Panc1 (cell line): ENCODE measurements at regions not wholly inside any gene's neighbourhood (a gene's known extent, or its start where the extent isn't known, plus 50 kb on each side); places are given as distances from the start of the nearest gene placed in this dataset.

Experiments used
- ATAC-seq: fragments of 200-7000 bp; cut with Tn5 transposase; 2 replicates; pipeline ENCODE4 v1.9.1; 2020; ENCODE audit warnings: mild to moderate bottlenecking, moderate library complexity
- BruUV-seq: library from RNA; stranded (reverse); fragments of 400-500 nt; replicated peaks from 2 replicates; lab custom pipeline; 2021; lab: Mats Ljungman, UMichigan
- CTCF ChIA-PET: fragments of 300-600 bp; sonication (Branson Sonifier 250); formaldehyde crosslinking; loops from one replicate; lab custom pipeline; 2022; ENCODE audit warnings: antibody characterized with exemption; lab: Charles Lee
- POLR2A ChIA-PET: fragments of 300-600 bp; sonication (Branson Sonifier 250); formaldehyde crosslinking; loops from one replicate; lab custom pipeline; 2022; ENCODE audit warnings: antibody characterized with exemption; lab: Charles Lee
- DNase-seq: peaks from one replicate; pipeline ENCODE4 v3.0.0-alpha.2; 2010; ENCODE audit warnings: low read depth, low spot score
- H3K27ac ChIP-seq: 2 replicates; pipeline ENCODE4 v1.5.1; 2011; ENCODE audit warnings: mild to moderate bottlenecking, low read length, inconsistent platforms
- H3K27me3 ChIP-seq: fragments of 200-500 bp; sonication (Bioruptor generic); 2 replicates; pipeline ENCODE4 v1.6.0; 2014; ENCODE audit warnings: low read length, inconsistent platforms; ENCODE audit not compliant: control insufficient read depth, insufficient read depth
- H3K36me3 ChIP-seq: fragments of 200-500 bp; sonication (Bioruptor generic); 2 replicates; pipeline ENCODE4 v1.5.1; 2014; ENCODE audit warnings: inconsistent platforms, mild to moderate bottlenecking, low read length, moderate library complexity; ENCODE audit not compliant: control insufficient read depth, insufficient read depth
- H3K4me1 ChIP-seq: 2 replicates; pipeline ENCODE4 v1.5.1; 2011; ENCODE audit warnings: inconsistent platforms, mild to moderate bottlenecking, low read length, moderate library complexity; ENCODE audit not compliant: control insufficient read depth, insufficient read depth
- H3K4me3 ChIP-seq, 2 experiments: 2 replicates each; pipeline ENCODE4 v1.5.1; 2011 to 2012; ENCODE audit warnings: low read depth in 2 of 2, low read length in 2 of 2, mild to moderate bottlenecking in 2 of 2, inconsistent platforms in 1 of 2, moderate library complexity in 1 of 2
- H3K9me3 ChIP-seq: fragments of 200-500 bp; sonication (Bioruptor generic); 2 replicates; pipeline ENCODE4 v1.5.1; 2014; ENCODE audit warnings: low read depth, mild to moderate bottlenecking, inconsistent platforms, low read length, moderate library complexity; ENCODE audit not compliant: control insufficient read depth, insufficient read depth
- CTCF ChIP-seq: fragments of 450-650 bp; IDR thresholded peaks from 2 replicates; pipeline ENCODE4 v1.5.1; 2017; ENCODE audit warnings: mild to moderate bottlenecking
- POLR2AphosphoS5 ChIP-seq: IDR thresholded peaks from 2 replicates; pipeline ENCODE4 v1.6.1; 2012; ENCODE audit warnings: mild to moderate bottlenecking, low read depth, low read length, moderate library complexity
- REST ChIP-seq, 2 experiments: IDR thresholded peaks; 2 replicates each; pipeline ENCODE4 v1.6.1; 2011 to 2012; ENCODE audit warnings: low read depth in 2 of 2, control low read depth in 1 of 2, low read length in 1 of 2, mild to moderate bottlenecking in 1 of 2, moderate library complexity in 1 of 2; ENCODE audit not compliant: insufficient read depth in 1 of 2
- SIN3A ChIP-seq: IDR thresholded peaks from 2 replicates; pipeline ENCODE4 v1.6.1; 2012; ENCODE audit warnings: low read depth, mild to moderate bottlenecking, low read length, moderate library complexity, borderline replicate concordance; ENCODE audit not compliant: insufficient read depth
- TCF7L2 ChIP-seq: IDR thresholded peaks from 2 replicates; pipeline ENCODE4 v1.6.1; 2011; ENCODE audit warnings: mild to moderate bottlenecking, low read depth, low read length, inconsistent platforms
- in situ Hi-C: cut with HindIII; loops from 2 replicates; pipeline ENCODE4 v1.10.0; 2016; ENCODE audit warnings: low sequenced_read_pairs, low pct_unique_long_range_greater_than_20kb
- intact Hi-C: fragments of 100-400 bp; cut with micrococcal nuclease; formaldehyde crosslinking; loops from one replicate; pipeline ENCODE4 v1.10.0; 2022; ENCODE audit not compliant: unreplicated experiment

- no peak for DNase-seq
- ATAC-seq, result no peak
- in situ Hi-C loops (no loop called here), intact Hi-C loops (no loop called here)
- Histone ChIP-seq H3K36me3 (no peaks in the 10 kb centered on the region), H3K9me3 (no peaks in the 10 kb centered on the region), H3K4me1 (no peaks in the 10 kb centered on the region), H3K27me3 (no peaks in the 10 kb centered on the region), H3K27ac (no peak overlapping the region), H3K4me3 (no peak overlapping the region)
- CTCF ChIA-PET, result no interaction called here
- POLR2A ChIA-PET, result no interaction called here
- TF ChIP-seq POLR2AphosphoS5, result no peak
- no peak for TF ChIP-seq SIN3A
- TF ChIP-seq TCF7L2, result no peak
- no peak for TF ChIP-seq REST (IDR thresholded peaks at IDR 0.05; ENCODE audit: insufficient read depth in 1 of 2, low read depth in 2 of 2, low read length in 1 of 2)
- TF ChIP-seq CTCF, result no peak
- no TSS peak for BruUV-seq
Observed at GRCh38 chr2:223147431-223147830, 95.4 kb downstream of the KCNE4 start.

GRCh38 chr2:223148516-223148915 is 96.5 kb downstream of the KCNE4 start:
- DNase-seq (no peak), ATAC-seq (no peak)
- intact Hi-C loops, result no loop called here
- ChIA-PET CTCF (no interaction called here), POLR2A (no interaction called here)
- in situ Hi-C loops, result no loop called here
- Histone ChIP-seq H3K4me3 (no peak overlapping the region), H3K27ac (no peak overlapping the region), H3K27me3 (no peaks in the 10 kb centered on the region), H3K9me3 (no peaks in the 10 kb centered on the region), H3K36me3 (no peaks in the 10 kb centered on the region), H3K4me1 (no peaks in the 10 kb centered on the region)
- no TSS peak for BruUV-seq
- TF ChIP-seq TCF7L2 (no peak), SIN3A (no peak), REST (IDR thresholded peaks at IDR 0.05; ENCODE audit: insufficient read depth in 1 of 2, low read depth in 2 of 2, low read length in 1 of 2) (no peak), POLR2AphosphoS5 (no peak), CTCF (no peak)
